GM19467 (cell line): ENCODE measurements at regions not wholly inside any gene's neighbourhood (a gene's known extent, or its start where the extent isn't known, plus 50 kb on each side); places are given as distances from the start of the nearest gene placed in this dataset.
"Not testable (repeated sequence)": the region's sequence is repeated elsewhere in the genome, so short reads cannot be mapped to it uniquely, and the experiment has no call there.

Experiments used
- ATAC-seq: cut with Tn5 transposase; IDR thresholded peaks from one replicate; pipeline ENCODE4 v1.9.1; 2021; ENCODE audit warnings: mild to moderate bottlenecking, moderate library complexity; ENCODE audit not compliant: unreplicated experiment

DNA sequence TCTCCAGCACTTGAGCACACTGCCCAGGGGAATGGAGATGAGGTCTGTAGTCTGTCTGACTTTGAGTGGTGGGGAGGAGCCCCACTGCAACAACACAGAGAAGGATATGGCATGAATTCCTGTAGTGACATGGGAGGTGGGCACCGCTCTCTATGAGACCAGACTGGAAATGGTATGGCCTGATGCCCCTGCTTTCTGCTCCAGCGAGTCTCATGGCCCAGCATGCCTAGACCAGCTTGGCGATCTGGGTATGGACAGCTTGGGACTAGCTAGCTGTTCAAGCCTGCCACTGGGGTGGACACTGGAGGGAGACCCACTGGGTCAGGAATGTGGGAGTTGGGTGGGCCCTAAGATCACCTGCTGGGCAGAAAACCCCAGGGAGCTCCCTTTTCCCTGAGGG is 477.8 kb upstream of the SEL1L start:
- no peak for ATAC-seq

DNA sequence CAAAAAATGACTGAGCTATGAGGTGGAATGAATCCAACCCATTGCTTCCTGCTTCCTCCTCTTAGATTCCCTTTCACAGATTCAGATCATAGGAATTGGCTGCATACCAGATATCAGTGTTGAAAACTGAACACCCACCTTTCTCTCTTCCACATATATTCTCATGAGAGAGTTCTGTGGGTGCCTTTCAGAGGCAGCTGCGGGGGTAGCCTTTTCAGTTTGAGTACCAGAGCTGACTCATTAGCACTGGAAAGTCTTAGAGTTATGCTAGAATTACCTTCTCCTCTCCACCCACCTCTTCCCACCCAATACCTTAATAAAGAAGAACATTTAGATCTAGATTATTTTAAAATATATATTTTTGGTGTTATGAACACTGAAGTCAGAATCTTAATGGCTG is 495.4 kb upstream of the SEL1L start:
- no peak for ATAC-seq

DNA sequence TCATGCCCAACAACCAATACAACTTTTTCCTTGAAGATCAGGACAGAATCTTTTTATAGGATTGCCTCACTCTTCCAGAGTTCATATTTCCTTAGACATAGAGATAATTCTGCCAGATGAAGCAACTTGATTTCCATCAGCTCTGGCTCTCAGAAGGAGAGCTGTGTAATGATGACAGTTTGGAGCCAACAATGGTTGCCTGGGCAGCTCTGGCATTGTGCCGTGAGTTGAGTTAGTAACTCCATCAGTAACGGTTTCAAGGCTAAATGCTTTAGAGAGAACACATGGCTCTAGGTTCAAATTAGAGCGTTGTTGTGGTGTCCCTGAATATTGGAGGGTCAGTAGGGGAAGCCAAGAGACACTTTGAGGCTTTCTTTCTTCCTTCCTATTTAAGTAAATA is 501.7 kb upstream of the SEL1L start:
- no peak for ATAC-seq

DNA sequence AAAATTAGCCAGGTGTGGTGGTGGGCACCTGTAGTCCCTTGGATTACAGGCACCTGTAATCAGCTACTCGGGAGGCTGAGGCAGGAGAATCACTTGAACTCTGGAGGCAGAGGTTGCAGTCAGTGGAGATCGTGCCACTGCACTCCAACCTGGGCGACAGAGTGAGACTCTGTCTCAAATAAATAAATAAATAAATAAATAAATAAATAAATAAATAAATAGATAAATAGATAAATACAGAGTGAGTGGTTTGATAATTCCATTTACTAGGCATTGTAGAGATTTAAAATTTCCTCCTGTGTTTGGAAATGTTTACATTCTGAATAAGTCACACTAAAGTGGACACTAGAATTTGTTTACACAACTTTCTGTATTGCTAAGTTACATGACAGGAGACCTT is 504.4 kb upstream of the SEL1L start:
- ATAC-seq, result not testable (repeated sequence)

DNA sequence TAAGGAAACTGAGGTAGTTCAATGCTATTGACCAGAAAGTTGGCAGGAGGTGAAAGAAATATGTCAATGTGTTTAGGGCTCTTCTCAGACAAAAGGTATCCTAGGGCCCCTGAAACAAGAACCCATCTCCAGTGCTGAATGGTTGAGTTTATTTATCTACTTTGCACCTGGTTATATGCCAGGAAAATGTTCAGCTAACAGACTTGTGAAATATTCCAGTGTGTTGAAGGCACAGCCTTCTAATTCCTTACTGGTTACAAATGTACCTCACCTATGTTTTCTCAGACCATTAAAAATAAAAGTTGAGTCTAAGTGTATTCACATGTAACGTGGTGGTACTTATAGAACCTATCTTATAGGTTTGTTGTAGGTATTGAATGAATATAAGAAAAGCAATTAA is 511.7 kb upstream of the SEL1L start:
- no peak for ATAC-seq

DNA sequence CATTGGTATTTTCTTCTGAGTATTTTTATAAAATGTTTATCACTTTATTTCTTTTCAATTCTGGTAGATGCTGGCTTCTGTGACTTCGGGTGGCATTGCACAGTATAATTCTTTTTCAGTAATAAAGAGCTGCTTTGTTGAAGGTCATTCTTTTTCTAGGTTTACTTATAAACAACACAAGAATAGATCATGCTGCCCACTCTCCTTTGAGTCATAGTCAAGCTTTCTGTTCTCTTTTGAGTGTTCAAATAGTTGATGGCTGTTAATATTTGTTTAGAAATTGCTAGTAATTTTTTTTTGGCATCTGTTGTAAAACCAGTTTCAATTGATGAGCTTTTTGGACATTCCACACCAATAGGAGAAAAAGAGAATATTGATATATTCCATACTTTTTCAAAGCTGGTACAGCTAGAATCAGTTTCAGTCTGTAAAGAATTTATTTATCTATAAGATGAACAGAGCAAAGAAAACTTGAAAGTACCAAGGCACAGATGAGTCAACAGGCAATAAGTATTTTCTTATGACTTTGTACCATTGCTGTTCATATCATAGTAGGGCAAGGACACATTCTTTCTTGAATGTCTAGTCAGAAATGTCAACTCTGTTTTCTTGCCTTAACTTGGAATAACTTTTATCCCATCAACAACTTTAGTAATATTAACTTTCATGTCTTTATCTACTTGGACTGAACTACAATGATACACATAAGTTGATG is 513.0 kb upstream of the SEL1L start:
- peak; percentile 52 for ATAC-seq

DNA sequence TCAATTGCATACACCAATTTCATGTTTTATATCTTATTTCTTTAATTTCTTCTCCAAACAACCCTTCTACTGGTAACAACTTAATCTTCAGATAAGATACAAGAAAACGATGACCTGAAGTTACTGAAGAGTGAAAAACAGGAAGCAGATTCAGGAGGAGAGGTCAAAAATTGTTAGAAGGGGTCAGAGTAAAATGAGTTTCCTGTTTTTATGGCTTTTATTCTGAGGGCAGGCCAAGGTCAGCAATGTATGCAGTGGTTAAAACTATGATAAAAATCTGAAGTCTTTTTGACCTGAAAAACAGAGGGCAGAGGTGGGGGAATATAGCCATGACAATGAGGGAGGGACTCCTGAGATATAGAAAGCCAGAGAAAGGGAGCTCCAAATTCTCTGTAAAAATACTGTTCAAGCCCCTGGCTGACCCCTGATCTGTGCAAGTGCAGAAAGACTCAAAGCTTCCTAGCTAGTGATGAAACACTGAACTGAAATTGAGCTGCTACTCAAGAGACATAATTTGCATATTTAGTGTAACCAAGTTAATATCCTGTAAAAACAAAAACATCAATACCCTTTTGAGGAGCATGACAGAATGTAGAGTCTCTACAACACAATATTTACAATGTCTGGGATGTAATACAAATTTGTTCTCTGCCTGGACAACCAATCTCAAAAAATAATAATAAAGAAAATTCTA is 514.3 kb upstream of the SEL1L start:
- no peak for ATAC-seq

DNA sequence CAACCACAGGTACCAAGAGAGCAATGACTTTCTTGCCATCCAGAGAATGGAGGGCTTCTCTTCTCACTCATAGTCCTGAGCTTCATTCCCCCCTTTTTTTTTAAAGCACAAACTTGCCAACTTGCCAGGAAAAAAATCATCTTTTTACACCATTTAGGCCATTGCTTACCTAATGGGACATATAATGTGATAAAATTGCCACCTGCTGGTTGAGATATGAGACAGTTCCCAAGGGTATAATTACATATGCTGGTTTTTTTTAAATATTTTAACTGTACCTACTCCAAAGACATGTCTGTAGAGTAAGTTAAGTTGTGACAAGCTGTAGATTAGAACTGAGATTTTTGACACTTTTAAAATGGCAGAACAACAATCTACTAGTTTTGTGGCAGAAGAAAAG is 519.1 kb upstream of the SEL1L start:
- ATAC-seq, result no peak

DNA sequence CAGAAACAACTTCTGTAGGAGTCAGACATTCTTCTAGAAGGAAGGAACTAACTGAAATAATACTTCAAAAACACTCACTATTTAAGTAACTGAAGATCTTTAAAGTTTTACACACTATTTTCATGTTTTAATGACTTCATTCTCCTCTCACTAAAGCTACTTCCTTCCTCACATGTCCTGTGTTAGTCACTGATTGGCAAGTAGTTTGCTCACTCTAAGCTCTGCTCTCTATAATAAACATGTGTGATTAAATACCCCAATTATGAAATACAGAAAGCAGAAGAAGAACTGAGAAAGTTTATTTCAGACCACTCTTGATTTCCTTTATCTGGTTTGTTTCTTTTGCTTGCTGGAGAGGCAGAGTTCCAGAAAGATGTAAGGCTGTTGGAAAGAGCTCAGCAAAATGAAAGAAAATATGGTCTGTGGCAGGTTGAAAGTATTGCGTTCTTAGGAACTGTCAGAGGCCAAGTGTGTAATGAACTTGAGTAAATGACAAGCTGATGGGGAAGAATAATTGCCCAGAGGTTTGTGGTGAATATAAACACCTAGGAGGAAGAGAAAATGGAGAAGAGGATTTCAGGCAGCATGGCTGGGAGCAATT is 522.0 kb upstream of the SEL1L start:
- peak; percentile 52 for ATAC-seq

DNA sequence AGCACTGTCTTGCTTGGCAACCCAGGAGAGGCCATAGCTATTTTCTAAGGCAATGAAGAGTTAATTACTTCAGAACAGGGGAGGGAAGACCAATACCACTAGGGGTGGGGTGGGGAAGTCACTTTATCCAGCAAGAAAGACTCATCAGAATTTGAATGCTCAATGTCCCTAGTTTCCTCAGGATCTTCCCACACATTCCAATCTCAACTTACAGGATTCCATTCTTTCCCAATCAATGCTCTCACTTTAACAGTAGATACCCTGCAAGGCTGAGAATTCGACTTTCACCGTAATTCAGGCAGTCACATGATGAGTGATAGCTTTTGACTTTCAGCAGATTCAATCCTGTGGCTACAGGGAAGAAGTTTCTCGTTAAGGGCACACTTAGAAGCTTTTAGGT is 526.6 kb upstream of the SEL1L start:
- no peak for ATAC-seq

DNA sequence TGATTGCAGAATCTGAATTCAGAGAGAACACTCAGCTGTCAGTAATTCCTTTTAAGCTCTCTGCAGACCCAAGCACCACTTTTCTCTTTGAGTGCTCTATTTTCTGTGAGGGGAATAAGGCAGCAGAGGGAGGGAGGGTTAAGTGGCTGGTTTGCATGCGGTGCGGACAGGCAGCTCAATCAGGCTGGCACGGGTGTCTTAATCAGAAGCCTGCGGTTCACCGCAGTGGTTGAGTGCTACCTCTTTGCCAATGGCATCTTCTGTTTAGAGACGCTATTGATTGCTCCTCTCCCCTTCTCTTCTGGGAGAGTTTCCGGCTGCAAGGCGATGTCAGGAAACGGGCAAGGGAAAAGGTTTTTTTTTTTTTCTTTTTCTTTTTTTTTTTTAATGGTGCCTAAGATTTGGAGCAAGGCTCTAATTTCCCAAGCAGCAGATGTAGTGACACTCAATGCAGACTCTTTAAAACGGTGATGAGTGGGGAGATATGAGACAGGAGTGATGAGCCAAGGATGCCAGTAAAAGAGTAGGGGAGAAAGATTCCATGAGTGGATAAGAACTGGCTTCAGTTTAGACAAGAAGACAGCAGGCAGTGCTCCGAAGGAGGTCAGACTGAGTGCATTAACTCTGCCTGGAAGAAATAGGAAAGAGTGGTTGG is 533.7 kb upstream of the SEL1L start:
- ATAC-seq, result no peak

DNA sequence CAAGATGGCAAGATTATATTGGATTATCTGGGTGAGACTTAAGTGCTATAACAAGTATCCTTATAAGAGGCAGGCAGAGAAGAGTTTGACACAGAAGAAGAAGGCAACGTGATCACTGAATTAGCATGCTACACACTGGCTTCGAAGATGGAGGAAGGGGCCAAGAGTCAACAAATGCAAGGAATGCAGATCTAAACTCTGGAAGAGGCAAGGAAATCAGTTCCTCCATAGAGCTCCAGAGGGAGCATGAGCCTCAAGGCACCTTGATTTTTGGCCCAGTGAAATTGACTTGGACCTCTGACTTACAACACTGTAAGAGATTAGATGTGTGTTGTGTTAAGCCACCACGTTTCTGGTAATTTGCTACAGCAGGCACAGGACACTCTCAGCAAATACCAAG is 536.4 kb upstream of the SEL1L start:
- no peak for ATAC-seq

DNA sequence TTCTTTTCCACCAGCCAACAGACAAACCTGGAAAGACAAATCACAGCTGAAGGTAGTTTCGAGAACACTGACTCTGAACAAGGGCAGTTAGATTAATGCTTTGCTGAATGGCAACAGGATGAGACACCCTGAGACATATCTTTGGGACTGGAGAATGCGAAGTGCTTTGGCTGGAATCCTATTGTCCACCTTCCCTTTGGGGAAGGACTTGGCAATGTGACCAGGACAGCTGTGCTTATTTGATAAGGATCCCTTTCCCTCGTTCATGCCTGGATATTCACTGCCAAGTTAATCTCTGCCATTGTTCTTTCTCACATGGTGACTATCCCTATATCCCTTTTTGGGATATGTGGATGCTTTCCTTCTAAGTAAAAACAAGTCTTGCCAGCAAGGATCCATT is 537.1 kb upstream of the SEL1L start:
- ATAC-seq, result no peak

DNA sequence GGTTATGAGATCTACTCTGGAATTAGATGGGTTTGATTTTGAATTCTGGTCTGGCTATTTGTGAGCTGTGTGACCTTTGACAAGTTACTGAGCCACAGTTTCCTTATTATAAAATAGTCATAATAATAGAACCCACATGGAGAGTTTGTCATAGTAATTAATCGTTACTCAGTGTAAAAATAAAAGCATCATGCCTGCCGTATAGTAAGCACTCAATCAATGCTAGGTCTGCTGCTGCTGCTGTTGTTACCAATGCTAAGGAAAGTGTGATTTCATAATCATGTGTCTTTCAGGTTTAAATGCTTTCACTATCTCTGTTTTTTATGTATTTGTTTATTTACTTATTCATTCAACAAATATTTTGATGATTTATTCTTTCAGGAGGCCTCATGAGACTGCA is 539.9 kb upstream of the SEL1L start:
- no peak for ATAC-seq

DNA sequence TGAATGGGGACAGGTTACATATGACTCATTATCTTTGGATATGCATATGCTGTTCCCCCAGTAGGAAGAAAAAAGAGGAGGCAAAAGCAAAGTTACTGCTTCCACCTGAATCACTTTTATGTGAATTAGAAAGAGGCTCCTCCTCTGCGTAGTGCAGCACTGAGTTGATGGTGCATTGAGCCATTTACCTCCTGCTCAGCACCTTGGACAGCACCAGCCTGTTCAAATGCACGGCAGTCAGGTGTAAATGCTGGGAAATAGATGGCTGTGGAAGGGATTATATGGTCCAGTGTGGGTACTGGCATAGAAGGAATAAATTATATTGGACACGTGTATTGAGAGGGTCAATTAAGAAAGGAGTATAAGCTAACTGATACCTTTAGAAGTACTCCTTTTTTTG is 541.9 kb upstream of the SEL1L start:
- no peak for ATAC-seq

DNA sequence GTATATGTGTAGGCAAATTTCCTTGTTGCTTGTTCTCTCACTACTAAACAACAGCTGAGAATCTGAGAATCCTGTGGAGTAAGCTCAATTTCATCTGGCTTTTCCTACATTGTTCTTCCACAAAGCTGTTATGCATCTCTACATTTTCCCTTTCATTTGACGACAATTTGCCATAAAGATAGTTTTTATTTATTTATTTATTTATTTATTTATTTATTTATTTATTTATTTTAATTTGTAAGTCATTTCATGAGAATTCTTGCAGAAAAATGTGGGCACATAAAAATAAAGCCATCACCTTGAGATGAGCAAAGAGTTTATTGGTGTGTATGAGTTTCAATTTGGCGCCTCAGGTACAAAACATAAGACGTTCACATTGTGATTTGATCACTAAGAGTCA is 545.9 kb upstream of the SEL1L start:
- ATAC-seq, result no peak

DNA sequence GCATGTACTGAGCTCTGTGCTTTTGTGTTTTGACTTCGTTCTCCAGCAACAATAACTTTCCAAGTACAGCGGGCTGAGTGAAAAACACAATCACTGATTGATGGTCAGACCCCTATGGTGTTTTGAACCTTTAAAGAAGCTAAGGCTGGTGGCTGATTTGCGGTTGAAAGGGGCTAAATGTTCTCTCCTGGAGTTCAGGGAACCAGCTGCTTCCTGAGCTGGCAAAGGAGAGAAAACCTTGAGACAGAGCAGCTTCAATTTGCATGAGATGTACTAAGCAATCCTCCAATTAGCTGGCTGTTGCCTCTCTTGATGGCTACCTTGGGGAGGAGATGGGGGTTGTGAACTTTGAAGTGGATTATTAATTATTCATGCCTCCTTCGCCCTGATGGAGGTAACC is 546.7 kb upstream of the SEL1L start:
- ATAC-seq, result no peak

DNA sequence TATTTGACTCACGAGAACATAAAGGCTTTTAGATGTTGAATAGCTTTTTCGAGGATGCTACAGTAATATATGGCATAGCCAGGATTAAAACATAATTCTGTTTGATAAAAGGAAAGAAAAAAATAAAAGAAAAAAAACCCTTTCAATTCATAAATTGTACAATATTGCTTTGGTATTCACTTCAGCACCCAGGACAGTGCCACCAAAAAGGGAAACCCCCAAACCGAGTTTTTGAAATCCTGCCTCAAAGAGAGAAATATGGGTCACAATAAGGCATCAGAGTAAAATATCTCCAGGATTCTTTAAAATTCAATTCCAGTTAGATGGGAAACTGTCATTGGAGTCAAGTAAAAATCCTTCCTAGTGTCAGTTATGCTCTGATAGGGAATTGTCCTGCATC is 551.2 kb upstream of the SEL1L start:
- ATAC-seq, result no peak

DNA sequence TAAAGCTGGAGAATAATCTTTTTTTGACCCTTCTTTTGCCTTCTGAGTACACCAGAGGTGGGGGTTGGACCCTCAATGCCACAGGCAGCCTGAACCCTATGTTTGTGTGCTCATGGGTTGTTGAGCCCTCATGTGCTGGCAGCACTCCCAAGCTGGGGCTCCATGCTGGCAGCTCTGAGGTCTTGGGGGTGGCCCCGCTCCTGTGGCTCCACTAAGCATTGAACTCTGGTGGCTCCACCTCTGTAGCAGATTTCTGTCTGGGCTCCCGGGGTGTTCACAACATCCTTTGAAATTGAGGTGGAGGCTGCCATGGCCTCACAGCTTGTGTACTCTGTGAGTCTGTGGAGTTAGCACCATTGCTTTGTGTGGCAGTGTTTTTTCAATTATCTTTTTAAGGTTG is 557.4 kb upstream of the SEL1L start:
- no peak for ATAC-seq

DNA sequence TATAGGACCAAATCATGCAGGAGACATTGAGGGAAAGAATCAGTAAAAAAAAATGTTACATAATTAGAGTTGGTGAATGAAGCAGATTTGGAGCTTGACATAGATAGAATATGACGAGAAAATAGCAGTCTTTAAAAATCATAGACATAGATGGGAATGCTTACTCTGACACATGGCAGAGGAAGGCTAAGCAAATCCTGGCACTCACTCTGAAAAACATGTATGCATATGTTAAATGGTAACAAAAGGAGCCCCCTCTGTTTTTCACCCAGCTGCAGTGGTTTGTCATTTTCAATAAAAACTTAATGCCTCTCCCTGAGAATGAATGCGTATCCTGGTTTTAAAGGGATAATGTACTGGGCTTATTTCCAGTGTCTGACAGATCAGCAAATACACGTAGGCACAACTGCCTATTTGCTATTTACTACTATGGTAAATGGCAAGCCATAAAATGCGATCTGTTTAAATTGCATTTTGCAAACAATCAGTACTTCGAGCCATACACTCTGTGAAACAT is 561.2 kb upstream of the SEL1L start:
- ATAC-seq, result no peak

DNA sequence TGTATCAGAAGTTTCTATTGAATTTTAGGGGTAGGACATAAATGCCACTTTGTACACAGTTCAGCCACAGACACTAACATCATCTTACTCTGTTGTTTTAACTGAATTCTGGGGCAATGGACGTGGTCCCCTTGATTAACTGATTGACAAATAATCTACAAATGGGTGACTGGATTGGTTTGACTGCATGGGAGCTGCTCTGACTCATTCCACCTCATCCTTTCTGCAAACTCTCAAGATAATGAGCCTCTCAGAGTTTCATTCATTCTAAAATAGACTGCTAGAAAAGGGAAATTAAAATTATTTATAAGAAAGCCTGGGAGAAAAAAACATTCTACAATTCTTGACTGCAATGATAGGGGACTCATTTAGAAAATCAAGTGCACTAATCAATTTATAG is 570.4 kb upstream of the SEL1L start:
- ATAC-seq, result no peak
